K562 (cell line): ENCODE measurements at regions not wholly inside any gene's neighbourhood (a gene's known extent, or its start where the extent isn't known, plus 50 kb on each side); places are given as distances from the start of the nearest gene placed in this dataset.

ENCODE experiments used
- ATAC-seq: fragments of 200-7000 bp; cut with Tn5 transposase; 3 replicates; pipeline ENCODE4 v1.9.1; 2020; ENCODE audit warnings: moderate library complexity
- BruUV-seq: library from RNA; stranded (reverse); fragments of 400-500 nt; replicated peaks from 2 replicates; lab custom pipeline; 2021; lab: Mats Ljungman, UMichigan
- CTCF ChIA-PET: fragments of 300-600 bp; formaldehyde crosslinking; extraction: SDS; loops from one replicate; lab custom pipeline; 2021; ENCODE audit warnings: low intra/inter-chr PET ratio; lab: Yijun Ruan, JAX
- POLR2A ChIA-PET: fragments of 300-600, 350-650 bp; sonication (Branson Sonifier 250); formaldehyde crosslinking; extraction: SDS; loops from one replicate; lab custom pipeline; 2021; ENCODE audit warnings: antibody characterized with exemption, inconsistent platforms; lab: Yijun Ruan, JAX
- DNase-seq, 4 experiments: peaks; one replicate each; pipeline versions ENCODE4 v3.0.0 to v3.0.0-alpha.2; 2011 to 2018; ENCODE audit warnings: low spot score in 3 of 4, mixed read lengths in 3 of 4; ENCODE audit errors: extremely low read depth in 1 of 4
- FAIRE-seq: peaks from 2 replicates; lab custom pipeline; 2011; peaks lifted over from hg19 to GRCh38; lab: Jason Lieb, UNC
- H2AFZ ChIP-seq: 2 replicates; pipeline ENCODE4 v1.6.0; 2011; ENCODE audit warnings: low read depth, low read length, control low read depth, inconsistent platforms
- H3K27ac ChIP-seq: fragments of 200-600 bp; 3 replicates; pipeline ENCODE4 v1.8.0; 2011; ENCODE audit warnings: low read depth, mild to moderate bottlenecking, control low read depth, inconsistent platforms, low read length, moderate library complexity, mixed read lengths; ENCODE audit errors: extremely low read depth
- H3K27me3 ChIP-seq, 2 experiments: fragments of 300-600 bp in 1 of 2; 2 replicates in 1 of 2; 3 replicates in 1 of 2; pipeline versions ENCODE4 v1.6.0 to v1.8.0; 2011; ENCODE audit warnings: inconsistent platforms in 2 of 2, low read length in 2 of 2, mild to moderate bottlenecking in 1 of 2, mixed read lengths in 1 of 2, moderate library complexity in 1 of 2; ENCODE audit not compliant: control insufficient read depth in 2 of 2, insufficient read depth in 2 of 2
- H3K36me3 ChIP-seq: fragments of 300-600 bp; 3 replicates; pipeline ENCODE4 v1.8.0; 2011; ENCODE audit warnings: mild to moderate bottlenecking, low read length, inconsistent platforms; ENCODE audit not compliant: control insufficient read depth, insufficient read depth
- H3K4me1 ChIP-seq, 2 experiments: fragments of 200-600 bp in 1 of 2; replicated peaks in 1 of 2; 2 replicates in 1 of 2; 3 replicates in 1 of 2; pipeline versions ENCODE4 v1.5.1 to v1.8.0; 2011; ENCODE audit warnings: inconsistent platforms in 2 of 2, low read length in 2 of 2, mild to moderate bottlenecking in 1 of 2, mixed read lengths in 1 of 2, moderate library complexity in 1 of 2; ENCODE audit not compliant: control insufficient read depth in 2 of 2, insufficient read depth in 2 of 2
- H3K4me2 ChIP-seq: 2 replicates; pipeline ENCODE4 v1.6.1; 2011; ENCODE audit warnings: low read length, control low read depth, inconsistent platforms, mixed read lengths; ENCODE audit not compliant: insufficient read depth
- H3K4me3 ChIP-seq: fragments of 200-600 bp; sonication (generic), shearing (Covaris generic); 2 replicates; pipeline ENCODE4 v1.5.1; 2016; ENCODE audit warnings: control low read depth, inconsistent platforms
- H3K79me2 ChIP-seq: fragments of 200-600 bp; 3 replicates; pipeline ENCODE4 v1.8.0; 2011; ENCODE audit warnings: low read length, inconsistent platforms; ENCODE audit not compliant: control insufficient read depth, insufficient read depth
- H3K9ac ChIP-seq, 2 experiments: 2 replicates each; pipeline versions ENCODE4 v1.6.0 to v1.6.1; 2011; ENCODE audit warnings: low read depth in 2 of 2, low read length in 2 of 2, control low read depth in 1 of 2, inconsistent platforms in 1 of 2, mild to moderate bottlenecking in 1 of 2, mixed read lengths in 1 of 2; ENCODE audit not compliant: insufficient read depth in 1 of 2
- H3K9me1 ChIP-seq: one replicate; pipeline ENCODE4 v1.6.0; 2011; ENCODE audit warnings: inconsistent platforms, mild to moderate bottlenecking, low read length, moderate library complexity; ENCODE audit not compliant: control insufficient read depth, insufficient read depth
- H3K9me3 ChIP-seq: replicated peaks from 2 replicates; pipeline ENCODE4 v1.5.1; 2011; ENCODE audit warnings: low read depth, low read length, inconsistent platforms; ENCODE audit not compliant: control insufficient read depth, insufficient read depth
- H4K20me1 ChIP-seq: replicated peaks from 2 replicates; pipeline ENCODE4 v1.6.1; 2011; ENCODE audit warnings: low read length, inconsistent platforms, mixed read lengths; ENCODE audit not compliant: control insufficient read depth, insufficient read depth
- CEBPZ ChIP-seq: fragments of 150-350 bp; IDR thresholded peaks from 2 replicates; pipeline ENCODE4 v1.6.1; 2014; ENCODE audit warnings: low read depth, mild to moderate bottlenecking, low read length, borderline replicate concordance
- WGBS: fragments of 100-300 bp; shearing (Covaris generic); methylation state at CpG from one replicate; pipeline ENCODE4 v1.1.6; 2016; ENCODE audit warnings: low coverage, mixed read lengths; ENCODE audit not compliant: insufficient coverage; ENCODE audit errors: missing lambda C conversion rate; 5-methylcytosine and 5-hydroxymethylcytosine counted together
- in situ Hi-C: fragments of 300-500 bp; cut with MboI; formaldehyde crosslinking; loops from 4 replicates; pipeline ENCODE4 v1.15.0; 2018; ENCODE audit warnings: inconsistent platforms, mixed read lengths
- intact Hi-C: fragments of 100-400 bp; cut with micrococcal nuclease; formaldehyde crosslinking; loops from 2 replicates; pipeline ENCODE4 v1.14.2; 2022

DNA sequence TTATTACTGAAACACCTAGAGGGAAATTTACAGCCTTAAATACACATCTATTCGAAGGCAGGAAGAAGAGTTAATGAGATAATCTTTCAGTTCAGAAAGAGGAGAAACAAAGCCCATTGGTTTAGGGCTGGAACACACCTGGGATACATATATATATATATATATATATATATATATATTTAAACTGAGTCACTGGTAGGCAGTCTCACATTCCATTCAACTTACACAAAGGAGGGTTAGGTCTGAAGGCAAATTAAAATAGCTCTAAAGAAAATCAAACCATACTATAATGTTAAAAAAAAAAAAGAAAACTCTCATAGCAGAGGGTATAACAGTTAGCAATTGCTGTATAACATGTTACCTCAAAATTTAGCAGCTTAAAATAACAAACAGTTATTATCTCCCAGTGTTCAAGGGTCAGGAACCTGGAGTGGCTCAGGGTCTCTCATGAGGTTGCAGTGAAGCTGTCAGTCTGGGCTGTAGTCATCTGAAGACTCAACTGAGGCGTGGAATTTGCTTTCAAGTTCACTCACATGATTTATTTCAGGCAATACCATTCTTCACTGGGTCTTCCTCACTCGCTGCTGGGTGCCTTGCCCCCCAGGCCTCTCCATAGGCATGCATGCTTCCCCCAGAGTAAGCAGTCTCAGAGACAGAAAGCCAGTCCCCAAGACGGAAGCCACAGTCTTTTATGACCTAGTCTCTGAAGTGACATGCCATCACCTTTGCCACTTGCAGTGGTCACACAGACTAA is 332.8 kb downstream of the NSG2 start:
- WGBS, result 1% methylated on average over 4 of the region's 4 CpGs

More for the DNA sequence above, 332.8 kb downstream of the NSG2 start:
- Histone ChIP-seq H3K79me2 (no peaks in the 10 kb centered on the region), H3K9ac (no peak overlapping the region), H3K4me3 (no peak overlapping the region), H3K36me3 (no peaks in the 10 kb centered on the region), H3K27me3 (no peaks in the 10 kb centered on the region), H4K20me1 (no peaks in the 10 kb centered on the region), H3K9me1 (no peaks in the 10 kb centered on the region), H3K9me3 (no peaks in the 10 kb centered on the region), H2AFZ (no peak overlapping the region), H3K4me1 (0 out of 5 replicates have a peak, but pooled peaks cover 0 to 3% of the 10 kb centered on the region in 2 experiments), H3K27ac (no peak overlapping the region), H3K4me2 (no peak overlapping the region)
- ChIA-PET POLR2A (no interaction called here), CTCF (no interaction called here)
- in situ Hi-C loops (no loop called here), intact Hi-C loops (no loop called here)
- DNase-seq (no peak), FAIRE-seq (no peak), ATAC-seq (no peak)
- TF ChIP-seq CEBPZ, result no peak
- no TSS peak for BruUV-seq
